HPDE6-E6E7 (cell line): ENCODE measurements at regions not wholly inside any gene's neighbourhood (a gene's known extent, or its start where the extent isn't known, plus 50 kb on each side); places are given as distances from the start of the nearest gene placed in this dataset.
"Not testable (repeated sequence)": the region's sequence is repeated elsewhere in the genome, so short reads cannot be mapped to it uniquely, and the experiment has no call there.

ENCODE experiments used
- DNase-seq: peaks from one replicate; pipeline ENCODE4 v3.0.0; 2011; ENCODE audit warnings: missing footprints; ENCODE audit errors: extremely low spot score

DNA sequence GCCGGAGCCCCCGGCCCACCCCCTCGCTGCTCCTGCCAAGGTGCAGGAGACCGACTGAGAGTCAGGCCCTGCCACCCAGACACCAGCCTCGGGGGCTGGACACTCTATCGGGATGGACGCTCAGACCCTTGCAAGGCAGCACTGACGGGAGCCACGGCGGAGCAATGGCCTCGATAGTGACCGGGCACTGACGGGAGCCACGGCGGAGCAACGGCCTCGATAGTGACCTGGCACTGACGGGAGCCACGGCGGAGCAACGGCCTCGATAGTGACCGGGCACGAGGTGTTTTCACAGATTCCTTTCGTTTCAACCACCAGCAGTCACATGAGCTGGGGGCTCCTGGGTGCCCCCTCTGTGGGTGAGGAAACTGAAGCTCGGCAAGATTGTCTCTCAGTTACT is 123.6 kb upstream of the PPP1R26 start:
- DNase-seq = no peak

DNA sequence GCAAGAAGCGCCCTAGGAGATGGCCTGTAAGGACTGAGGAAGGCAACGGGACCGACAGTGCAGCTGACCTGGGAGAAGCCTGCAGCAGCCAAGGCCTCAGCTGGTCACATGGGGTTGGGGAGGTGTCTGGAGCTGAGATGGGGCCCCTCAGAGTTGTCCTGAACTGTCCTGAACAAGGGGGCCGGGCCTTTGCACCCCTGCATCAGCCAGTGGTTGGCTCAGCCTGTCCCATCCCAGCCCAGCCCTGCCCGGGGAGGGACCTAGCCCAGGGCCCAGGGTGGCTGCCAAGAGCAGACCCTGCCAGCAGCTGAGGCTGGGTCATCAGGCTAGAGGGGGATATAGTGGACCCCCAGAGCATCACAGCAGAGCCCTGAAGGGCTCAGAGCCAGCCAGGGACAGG is 122.8 kb upstream of the PPP1R26 start:
- DNase-seq = no peak

DNA sequence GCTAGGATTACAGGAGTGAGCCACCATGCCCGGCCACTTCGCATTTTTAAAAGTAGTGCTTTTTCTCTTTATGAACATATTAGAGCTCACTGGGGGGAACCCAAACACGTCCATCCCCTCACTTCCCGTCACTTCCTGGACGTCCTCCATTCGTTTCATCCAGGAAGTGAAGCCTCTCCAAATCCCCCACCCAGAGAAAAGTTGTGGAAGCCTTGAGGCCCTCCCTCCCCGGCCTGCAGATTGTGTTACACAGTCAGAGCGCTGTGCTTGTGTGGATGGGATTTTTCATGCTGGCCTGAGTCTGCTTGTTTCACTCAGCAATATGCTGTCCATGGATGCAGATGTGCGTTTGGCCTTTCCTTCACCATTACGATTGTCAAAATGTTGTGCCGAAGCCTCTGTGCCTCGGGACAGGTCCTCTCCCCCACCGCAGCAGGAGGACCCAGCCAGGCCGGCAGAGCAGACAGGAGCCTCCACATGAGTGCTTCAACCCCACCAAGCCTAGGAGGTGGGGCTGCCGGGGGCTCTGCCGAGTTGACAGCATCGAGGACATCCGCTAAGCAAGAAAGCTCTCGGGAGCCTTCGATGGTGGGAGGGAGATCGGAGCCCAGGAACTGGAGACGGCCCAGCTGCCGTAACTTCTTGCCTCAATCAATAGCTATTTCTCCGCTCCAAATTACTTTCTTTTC is 121.6 kb upstream of the PPP1R26 start:
- no peak for DNase-seq

DNA sequence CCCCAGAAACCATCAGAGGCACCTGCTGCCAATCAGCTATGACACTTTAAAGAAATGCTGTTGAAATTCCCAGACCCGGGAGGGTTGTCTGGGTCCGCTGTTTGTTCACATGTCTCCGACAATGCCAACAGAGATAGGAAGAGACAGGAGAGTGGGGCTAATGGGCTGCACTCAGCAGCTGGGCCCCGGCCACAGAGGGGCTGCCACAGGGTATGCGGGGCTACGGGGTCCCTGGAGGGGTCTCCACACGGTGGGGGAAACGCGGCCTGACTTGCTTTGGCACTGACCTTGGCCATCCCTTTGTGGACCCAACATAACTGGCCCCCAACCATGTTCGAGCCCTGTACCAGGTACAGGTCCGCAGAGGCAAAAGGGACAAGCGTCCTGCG is 121.0 kb upstream of the PPP1R26 start:
- DNase-seq = no peak

DNA sequence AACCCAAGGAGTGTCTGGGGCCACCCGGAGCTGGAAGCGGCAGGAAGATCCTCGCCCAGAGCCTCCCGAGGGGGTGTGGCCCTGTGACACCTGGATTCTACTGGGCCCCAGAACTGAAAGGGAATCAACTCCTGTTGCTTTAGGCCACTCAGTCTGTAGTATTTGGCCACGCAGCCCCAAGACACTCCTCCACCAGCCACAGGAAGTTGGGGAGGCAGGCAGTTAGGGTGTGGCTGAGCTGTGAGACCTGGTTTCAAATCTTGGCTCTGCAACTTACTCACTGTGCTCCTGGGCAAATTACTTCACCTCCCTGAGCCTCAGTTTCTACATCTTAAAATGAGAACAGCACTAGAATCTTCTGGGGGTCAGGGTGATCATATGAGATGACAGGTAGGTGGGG is 119.8 kb upstream of the PPP1R26 start:
- no peak for DNase-seq

DNA sequence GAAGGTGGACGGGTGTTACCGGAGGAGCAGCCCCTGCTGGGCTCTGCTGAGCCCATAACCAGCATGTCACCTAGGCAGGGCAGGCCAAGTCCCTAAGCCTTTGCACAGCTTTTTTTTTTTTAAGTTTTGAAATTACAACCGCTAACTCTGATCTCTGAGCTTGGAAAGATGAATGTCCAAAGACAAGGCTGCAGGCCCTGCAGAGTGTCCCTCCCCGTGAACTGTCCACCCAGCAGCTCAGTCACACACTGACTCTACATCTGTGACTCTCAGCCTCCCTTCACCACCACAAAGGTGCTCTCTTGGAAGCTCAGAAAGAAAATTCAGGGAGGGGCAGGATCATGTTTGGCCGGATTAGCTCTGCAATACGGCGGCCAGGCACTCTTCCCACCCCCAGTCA is 119.0 kb upstream of the PPP1R26 start:
- DNase-seq = no peak

DNA sequence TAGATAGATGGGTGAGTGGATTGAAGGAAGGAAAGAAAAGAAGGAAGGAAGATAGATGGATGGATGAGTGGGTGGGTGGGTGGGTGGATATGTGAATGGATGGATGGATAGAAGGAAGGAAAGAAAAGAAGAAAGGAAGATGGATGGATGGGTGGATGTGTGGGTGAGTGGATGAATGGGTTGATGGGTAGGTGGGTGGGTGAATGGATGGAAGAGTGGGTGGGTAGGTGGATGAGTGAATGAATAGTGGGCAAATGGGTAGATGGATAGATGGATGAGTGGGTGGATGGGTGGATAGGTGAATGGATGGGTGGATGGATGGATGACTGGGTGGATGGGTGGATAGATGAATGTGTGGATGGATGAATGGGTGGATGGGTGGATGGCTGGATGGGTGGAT is 117.9 kb upstream of the PPP1R26 start:
- not testable (repeated sequence) for DNase-seq

DNA sequence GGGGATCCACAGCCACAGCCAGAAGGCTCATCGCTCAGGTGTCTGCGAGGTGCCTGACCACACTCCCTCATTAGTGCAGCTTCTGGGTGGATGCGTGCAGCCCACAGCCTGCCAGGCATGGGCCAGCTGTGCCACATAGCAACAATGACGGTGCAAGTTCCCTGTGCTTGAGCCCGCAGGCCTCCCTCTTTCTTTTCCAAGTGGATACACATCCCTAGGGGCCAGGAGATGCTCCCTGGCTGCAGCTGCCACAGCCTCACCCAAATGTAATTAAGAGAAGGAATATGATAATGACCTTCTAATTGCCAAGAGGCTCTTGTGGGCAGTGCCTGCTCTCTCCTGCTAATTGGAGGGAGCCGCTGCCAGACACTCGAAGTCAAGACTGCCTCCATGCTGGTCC is 116.0 kb upstream of the PPP1R26 start:
- DNase-seq = no peak

DNA sequence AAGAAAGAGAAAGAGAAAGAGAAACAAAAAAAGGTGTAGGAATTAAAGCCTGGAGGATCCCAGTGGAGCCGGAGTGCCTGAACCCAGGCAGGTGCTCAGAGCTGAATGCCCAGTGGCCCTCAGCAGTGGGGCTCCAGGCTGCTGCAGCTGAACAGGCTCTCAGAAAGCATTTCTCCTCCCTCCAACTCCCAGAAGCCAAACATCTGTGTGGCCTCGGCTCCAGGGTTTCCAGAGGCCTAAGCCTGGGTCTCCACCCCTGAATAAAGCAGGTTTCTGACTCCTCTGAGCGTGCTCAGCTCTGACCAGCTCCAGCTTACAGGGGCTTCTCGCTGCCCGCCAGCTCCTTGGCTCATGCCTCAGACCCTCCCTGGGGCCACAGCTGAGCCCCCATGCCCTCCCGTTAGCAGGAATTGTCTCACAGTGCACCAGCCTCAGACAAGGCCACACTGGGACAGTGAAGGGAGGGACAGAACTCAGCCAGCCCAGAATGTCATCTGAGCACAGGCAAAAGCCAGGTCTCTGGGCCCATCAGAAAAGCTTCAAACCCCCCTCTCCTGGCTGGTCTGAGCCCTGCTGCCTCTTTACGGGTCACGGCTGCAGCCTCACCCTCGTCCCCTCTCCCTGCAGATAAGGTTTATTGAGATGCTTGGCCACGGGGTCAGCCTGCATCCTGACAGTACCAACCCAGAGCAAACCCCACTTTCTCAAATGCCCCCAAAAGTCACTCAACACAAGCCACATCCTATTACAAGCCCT is 114.4 kb upstream of the PPP1R26 start:
- no peak for DNase-seq

DNA sequence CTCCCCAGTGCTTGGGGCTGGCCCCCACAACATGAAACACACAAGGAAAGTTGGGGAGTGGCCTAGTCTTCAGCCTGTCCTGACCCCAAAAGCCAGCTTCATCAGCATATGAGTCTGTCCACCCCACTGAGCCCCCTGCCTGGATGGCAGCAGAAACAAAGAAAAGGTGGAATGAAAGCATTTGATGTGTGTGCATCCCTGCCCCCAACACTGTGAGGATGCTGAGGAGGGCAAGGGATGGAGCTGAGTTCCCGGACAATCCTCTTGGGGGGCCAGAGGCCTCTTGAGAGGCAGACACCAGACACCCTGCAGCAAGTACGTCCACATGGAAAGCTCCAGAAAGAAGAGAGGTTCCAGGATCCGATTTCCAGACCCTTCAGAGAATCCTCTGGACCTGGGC is 113.5 kb upstream of the PPP1R26 start:
- DNase-seq = no peak

DNA sequence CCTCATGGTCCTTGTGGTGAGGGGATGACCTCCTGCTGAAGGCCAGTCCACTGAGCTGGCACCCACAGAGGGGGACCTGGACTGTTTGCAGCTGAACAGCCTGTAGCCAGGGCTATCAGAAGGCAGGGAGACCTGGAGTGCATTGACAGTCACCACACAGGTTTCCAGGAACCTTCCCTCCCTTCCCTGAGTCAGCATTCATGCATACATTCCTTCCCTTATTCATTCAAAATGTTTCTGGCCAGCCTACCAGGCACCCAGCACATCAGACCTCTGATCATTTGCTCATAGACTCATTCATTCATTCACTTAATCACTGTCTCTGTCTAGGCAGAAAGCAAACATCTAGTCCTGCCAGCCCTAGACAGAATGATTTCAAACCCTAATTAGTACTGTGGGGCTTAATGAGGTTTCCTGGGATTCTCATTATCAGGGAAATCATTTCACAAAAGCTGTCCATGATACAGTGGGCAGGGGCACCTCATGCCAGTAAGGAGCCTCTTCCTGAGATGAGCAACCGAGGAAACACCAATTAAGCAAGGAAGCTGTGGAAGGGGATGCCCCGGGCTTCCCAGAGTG is 110.1 kb upstream of the PPP1R26 start:
- no peak for DNase-seq

DNA sequence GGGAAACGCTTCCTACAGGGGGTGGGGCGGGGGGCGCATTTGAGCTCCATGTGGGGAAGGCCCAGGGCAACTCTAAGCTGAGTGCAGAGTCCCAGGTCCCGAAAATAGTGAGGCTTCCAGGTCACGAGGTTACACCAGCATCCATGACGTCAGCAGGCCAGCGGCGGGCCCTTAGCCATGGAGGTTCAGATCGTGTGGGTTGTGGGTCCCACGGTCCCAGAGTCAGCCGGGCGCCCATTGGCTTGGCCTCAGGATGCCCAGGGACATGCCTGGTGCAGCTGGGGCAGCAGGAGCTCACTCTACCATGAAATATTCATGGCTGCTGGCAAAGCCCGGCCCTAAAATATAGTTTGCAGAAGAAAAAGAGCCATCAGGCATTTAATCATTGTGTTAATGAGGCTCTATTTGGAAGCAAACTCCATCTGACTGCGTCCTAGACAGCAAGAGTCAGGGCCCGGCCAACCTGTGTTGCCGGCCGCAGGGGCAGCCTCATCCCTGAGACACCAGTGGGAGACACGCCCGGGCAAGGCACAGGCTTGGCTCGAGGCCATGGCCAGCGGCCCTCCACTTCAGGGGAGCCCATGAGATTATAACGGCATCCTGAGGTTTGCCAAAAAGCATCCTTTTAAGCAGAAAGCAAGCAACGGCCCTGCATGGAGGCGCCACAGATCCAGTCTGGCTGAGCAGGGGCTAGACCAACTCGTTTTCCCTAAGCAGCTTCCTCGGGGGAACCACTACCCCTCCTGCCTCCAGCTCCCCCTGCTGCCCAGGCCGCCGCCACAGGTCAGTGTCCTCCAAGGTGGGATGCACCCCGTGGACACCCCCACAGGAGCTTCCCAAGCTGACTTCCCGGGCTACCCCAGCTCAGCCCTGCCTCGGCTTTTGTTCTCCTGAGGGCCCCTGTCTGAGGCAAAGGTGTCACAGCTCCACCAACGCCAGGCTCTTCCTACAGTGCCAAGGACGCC is 108.9 kb upstream of the PPP1R26 start:
- DNase-seq = no peak

DNA sequence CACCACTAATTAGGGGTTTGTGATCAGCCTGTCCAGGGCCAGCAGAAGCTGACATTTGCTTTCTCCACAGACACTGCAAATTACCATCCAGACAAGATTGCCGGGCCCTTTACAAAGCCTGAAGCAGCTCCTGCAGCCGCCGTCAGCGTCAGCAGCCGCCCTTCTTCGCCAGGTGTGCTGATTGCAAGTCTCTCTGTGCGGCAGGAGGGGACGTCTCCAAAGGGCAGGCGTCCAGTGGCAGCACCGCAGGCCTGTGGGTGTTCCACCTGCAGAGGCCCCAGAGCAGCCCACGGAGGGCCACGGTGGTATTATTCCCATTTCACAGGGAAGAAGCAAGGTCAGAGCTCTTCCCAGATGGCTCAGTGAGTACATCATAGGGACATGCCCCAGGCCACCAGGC is 108.0 kb upstream of the PPP1R26 start:
- no peak for DNase-seq

DNA sequence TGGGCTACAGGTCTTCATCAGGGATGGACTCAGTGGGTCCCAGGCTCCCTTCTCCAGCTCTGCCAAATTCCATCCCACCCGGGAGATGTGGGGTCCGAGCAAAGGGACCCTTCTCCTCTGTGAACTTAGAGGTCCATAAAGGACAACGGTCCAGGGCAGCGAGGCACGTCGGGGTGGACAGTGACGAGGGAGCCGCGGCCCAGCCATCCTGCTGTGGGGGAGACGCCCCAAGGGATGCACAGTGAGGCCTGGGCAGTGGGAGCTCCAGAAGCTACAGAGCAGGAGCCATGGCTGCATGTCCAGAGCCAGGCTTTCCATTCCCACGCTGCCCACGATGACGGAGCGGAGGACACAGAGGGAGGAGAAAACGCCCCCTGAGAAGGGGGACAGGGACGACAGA is 107.5 kb upstream of the PPP1R26 start:
- no peak for DNase-seq

DNA sequence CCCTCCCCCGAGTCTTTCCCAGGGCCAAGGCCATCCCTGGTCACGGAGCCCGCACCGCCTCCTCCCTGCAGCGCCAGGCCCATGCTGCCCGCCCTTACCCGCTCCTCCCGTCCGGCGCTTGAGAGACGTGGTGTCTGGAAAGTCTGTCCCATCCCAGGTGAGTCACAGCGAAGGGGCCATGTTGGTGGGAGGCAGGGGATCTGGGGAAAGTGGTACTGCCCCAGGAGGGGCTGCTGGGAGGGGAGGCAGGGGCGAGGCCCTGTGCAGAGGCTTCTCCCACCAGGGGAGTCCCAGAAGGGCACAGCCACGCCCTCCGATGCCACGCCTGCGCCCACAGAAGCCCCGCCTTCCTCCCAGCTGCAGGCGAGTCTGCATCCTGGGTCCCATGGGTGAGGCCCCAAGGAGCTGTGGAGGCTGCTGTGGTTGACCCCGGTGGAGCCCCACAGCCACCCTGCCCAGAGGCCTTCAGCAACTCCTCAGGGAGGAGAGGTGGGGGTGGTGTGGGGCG is 107.0 kb upstream of the PPP1R26 start:
- DNase-seq = no peak

DNA sequence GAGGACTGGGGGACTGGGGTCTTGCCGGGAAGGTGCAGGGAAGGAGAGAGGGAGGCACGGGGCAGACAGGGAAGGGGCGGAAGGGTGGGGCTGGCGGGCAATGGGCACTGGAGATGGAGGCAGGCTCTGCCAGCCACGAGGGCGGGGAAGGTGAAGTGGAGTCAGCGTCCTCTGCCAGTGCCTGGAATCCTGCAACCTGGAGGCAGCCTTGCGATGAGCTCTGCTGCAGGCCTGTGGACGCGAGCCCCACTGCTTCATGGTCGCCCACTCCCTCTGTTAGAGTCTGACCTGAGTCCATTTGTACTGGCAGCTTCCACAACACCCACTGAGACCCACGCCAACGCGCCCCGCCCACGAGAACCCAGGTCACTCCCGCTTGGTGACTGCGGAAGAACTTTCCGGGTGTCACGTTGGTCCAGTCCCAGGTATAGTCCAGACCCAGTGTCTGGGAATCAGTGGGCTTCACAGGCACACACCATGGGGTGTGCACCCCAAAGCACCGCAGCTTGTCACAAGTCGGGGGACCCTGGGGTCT is 106.4 kb upstream of the PPP1R26 start:
- DNase-seq = no peak

DNA sequence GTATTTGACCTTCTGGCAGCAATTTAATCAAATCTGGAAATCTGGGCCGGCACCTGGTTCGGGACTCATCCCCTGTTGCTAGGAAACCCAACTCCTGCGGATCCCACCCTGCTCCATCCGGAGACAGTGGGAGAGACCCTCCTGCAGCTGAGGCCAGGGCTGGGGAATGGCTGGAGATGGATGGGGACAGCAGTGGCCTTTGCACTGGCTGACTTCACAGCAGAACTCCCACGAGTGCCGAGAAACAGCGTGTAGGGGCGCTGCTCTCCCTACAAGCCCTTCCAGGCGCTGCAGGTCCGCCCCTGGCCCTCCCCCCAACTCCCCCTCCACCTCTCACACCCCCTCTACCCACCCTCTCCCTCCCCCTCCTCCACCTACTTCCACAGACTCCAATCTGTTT is 105.8 kb upstream of the PPP1R26 start:
- DNase-seq = no peak

DNA sequence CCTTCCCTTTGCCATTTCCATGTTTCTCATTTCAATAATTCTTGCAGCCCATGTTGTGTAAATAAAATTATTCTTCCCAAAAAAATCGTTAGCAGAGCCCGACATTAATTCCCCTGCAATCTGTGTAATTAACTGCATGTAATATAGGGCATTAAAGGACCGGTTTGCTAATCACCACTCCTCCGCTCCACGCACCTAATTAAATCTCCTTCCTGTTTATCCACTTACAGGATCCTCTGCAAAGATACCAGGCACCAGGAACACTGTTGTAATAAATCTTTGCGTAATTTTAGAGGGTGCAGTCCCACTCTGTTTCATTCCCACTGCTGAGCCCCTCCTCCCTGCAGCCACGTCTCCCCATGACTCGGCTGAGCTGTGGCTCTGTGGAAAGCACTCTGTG is 105.0 kb upstream of the PPP1R26 start:
- no peak for DNase-seq

DNA sequence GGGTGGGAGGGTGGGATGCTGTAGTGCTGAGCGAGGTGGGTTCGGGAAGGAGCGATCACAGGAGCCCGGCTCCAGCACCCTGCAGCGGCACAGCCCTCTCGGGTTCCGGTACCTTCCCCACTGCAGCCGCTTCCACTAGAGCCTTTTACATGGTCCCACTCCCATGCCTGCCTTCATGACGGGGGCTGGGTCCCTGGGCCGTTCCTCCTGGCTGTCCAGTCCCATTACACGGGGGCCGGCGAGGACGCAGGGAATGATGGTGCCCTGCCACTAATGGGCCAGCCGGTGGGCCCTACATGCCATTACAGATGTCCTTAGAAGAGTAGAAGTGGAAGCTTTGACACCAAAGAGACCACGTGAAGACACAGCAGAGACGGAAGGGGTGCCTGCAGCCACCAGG is 104.6 kb upstream of the PPP1R26 start:
- DNase-seq = no peak

DNA sequence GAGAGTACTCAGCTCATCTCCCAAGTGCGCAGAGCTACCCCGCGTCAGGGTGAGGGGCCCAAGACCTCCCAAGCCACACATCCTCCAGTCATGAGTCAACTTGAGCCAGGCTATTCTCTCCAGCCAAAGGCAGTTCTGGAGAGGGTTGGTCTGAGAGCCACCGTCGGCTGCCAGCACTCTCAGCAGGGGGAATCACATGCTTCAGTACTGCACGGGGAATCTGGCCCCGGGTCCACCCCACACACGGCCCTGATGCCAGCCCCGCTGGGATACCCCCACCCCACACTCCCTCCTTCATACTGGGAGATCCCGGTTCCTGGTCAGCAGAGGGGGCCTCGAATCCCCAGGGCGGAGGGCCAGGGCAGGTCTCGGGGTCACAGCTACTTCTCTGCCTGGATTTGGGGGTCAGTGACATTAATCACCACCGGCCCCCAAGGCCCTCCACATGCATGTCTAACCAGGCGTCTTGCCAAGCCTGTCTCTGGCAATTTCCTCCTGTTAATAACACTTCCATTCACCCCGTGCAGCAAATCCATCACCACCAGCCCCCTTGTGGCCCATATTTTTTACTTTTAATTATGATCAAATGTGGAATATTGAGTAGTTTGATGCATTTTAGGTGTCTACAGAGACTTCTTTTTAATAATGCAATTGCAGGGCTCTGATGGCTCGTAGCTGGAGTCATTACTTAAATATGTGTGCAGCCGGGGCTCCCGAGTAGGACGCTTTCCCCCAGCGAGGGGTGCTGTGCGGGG is 102.9 kb upstream of the PPP1R26 start:
- DNase-seq = no peak

DNA sequence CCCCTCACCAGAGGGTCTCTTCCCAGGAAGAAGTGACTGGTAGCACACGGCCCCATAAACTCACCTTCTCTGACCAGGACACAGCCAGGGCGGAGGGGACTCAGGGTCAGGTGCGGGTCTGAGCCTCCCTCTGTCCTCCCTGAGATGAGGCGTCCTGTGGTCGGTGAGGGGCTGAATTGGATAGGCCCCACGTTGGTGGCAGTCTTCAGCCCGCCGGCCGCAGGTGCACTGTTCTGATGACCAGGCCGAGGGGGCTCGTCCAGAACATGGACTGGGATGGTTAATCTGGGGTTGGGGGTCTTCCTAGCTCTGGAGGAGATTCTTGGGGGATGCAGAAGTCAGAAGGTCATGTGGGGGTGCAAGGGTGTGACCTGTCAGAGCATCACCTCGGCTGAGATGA is 102.2 kb upstream of the PPP1R26 start:
- no peak for DNase-seq
